ENCODE measurements at regions not wholly inside any gene's neighbourhood (a gene's known extent, or its start where the extent isn't known, plus 50 kb on each side); places are given as distances from the start of the nearest gene placed in this dataset.

GRCh38 chr3:148036331-148036876 lies 627.2 kb downstream of the ZIC1 start:
- TF ChIP-seq CTCF (IDR thresholded peaks at IDR 0.05): no peak
- TF ChIP-seq POLR2A (IDR thresholded peaks at IDR 0.05): no peak
- no peak for TF ChIP-seq EP300 (IDR thresholded peaks at IDR 0.05)
